DND-41 (cell line): ENCODE measurements at regions not wholly inside any gene's neighbourhood (a gene's known extent, or its start where the extent isn't known, plus 50 kb on each side); places are given as distances from the start of the nearest gene placed in this dataset.

ENCODE experiments used
- ATAC-seq: fragments of 200-7000 bp; cut with Tn5 transposase; 3 replicates; pipeline ENCODE4 v1.9.1; 2021; ENCODE audit warnings: low read depth; ENCODE audit not compliant: insufficient read depth
- DNase-seq: peaks from one replicate; pipeline ENCODE4 v3.0.0-alpha.2; 2020
- H2AFZ ChIP-seq: 2 replicates; pipeline ENCODE4 v1.6.0; 2012; ENCODE audit warnings: low read depth, low read length
- H3K27ac ChIP-seq: 2 replicates; pipeline ENCODE4 v1.5.1; 2012; ENCODE audit warnings: low read length, inconsistent platforms
- H3K27me3 ChIP-seq: fragments of 200-600 bp; sonication (generic); 2 replicates; pipeline ENCODE4 v1.6.0; 2012; ENCODE audit warnings: low read length, mild to moderate bottlenecking, inconsistent platforms; ENCODE audit not compliant: insufficient read depth, poor library complexity
- H3K36me3 ChIP-seq: 2 replicates; pipeline ENCODE4 v1.5.1; 2012; ENCODE audit warnings: low read length, inconsistent platforms; ENCODE audit not compliant: insufficient read depth
- H3K4me1 ChIP-seq: 2 replicates; pipeline ENCODE4 v1.5.1; 2012; ENCODE audit warnings: mild to moderate bottlenecking, low read length; ENCODE audit not compliant: insufficient read depth
- H3K4me2 ChIP-seq: 2 replicates; pipeline ENCODE4 v1.6.0; 2012; ENCODE audit warnings: mild to moderate bottlenecking, moderate library complexity, low read length, inconsistent platforms; ENCODE audit not compliant: insufficient read depth
- H3K4me3 ChIP-seq, 2 experiments: fragments of 200-600 bp in 1 of 2; shearing (Covaris generic) in 1 of 2; 2 replicates each; pipeline ENCODE4 v1.5.1; 2012 to 2016; ENCODE audit warnings: inconsistent platforms in 2 of 2, low read length in 2 of 2, mild to moderate bottlenecking in 2 of 2, low read depth in 1 of 2, moderate library complexity in 1 of 2
- H3K79me2 ChIP-seq: 2 replicates; pipeline ENCODE4 v1.6.0; 2012; ENCODE audit warnings: low read length, inconsistent platforms; ENCODE audit not compliant: insufficient read depth
- H3K9ac ChIP-seq: 2 replicates; pipeline ENCODE4 v1.6.0; 2012; ENCODE audit warnings: low read depth, mild to moderate bottlenecking, inconsistent platforms, low read length, moderate library complexity
- H3K9me3 ChIP-seq: 2 replicates; pipeline ENCODE4 v1.5.1; 2012; ENCODE audit warnings: low read length, moderate library complexity, mild to moderate bottlenecking, inconsistent platforms; ENCODE audit not compliant: insufficient read depth, severe bottlenecking
- H4K20me1 ChIP-seq: 2 replicates; pipeline ENCODE4 v1.6.0; 2012; ENCODE audit warnings: low read length; ENCODE audit not compliant: insufficient read depth
- CTCF ChIP-seq: IDR thresholded peaks from 2 replicates; pipeline ENCODE4 v1.5.1; 2012; ENCODE audit warnings: borderline replicate concordance, low read length, moderate library complexity, mild to moderate bottlenecking; ENCODE audit not compliant: poor library complexity, severe bottlenecking; ENCODE audit errors: extremely low read depth
- EZH2 ChIP-seq: IDR thresholded peaks from 3 replicates; pipeline ENCODE4 v1.6.1; 2012; ENCODE audit warnings: borderline replicate concordance, low read depth, mild to moderate bottlenecking, moderate library complexity, low read length, inconsistent platforms; ENCODE audit not compliant: severe bottlenecking

- Histone ChIP-seq H3K27ac (no peak overlapping the region), H3K9me3 (no peaks in the 10 kb centered on the region), H3K27me3 (no peaks in the 10 kb centered on the region), H4K20me1 (no peaks in the 10 kb centered on the region), H3K9ac (no peak overlapping the region), H3K4me1 (no peaks in the 10 kb centered on the region), H3K36me3 (no peaks in the 10 kb centered on the region), H3K4me2 (no peak overlapping the region), H3K4me3 (no peak overlapping the region), H3K79me2 (no peaks in the 10 kb centered on the region), H2AFZ (no peak overlapping the region)
- no peak for ATAC-seq
- TF ChIP-seq CTCF = no peak
- no peak for DNase-seq
Measured at GRCh38 chr9:120197605-120198004, 382.4 kb downstream of the CDK5RAP2 start.

GRCh38 chr9:120191141-120191540, 388.8 kb downstream of the CDK5RAP2 start:
- Histone ChIP-seq H2AFZ (no peak overlapping the region), H4K20me1 (no peaks in the 10 kb centered on the region), H3K79me2 (no peaks in the 10 kb centered on the region), H3K36me3 (no peaks in the 10 kb centered on the region), H3K27me3 (no peaks in the 10 kb centered on the region), H3K4me3 (no peak overlapping the region), H3K27ac (no peak overlapping the region), H3K9me3 (no peaks in the 10 kb centered on the region), H3K4me1 (no peaks in the 10 kb centered on the region), H3K9ac (no peak overlapping the region), H3K4me2 (no peak overlapping the region)
- DNase-seq = no peak
- TF ChIP-seq CTCF = no peak
- TF ChIP-seq EZH2 = no peak
- ATAC-seq = no peak

- no peaks in the 10 kb centered on the region for H3K36me3 ChIP-seq
- H3K4me1 ChIP-seq = no peaks in the 10 kb centered on the region
- H3K4me2 ChIP-seq = no peak overlapping the region
- H3K27me3 ChIP-seq = no peaks in the 10 kb centered on the region
- no peak overlapping the region for H2AFZ ChIP-seq
- H4K20me1 ChIP-seq = no peaks in the 10 kb centered on the region
- no peak overlapping the region for H3K27ac ChIP-seq
- no peak overlapping the region for H3K4me3 ChIP-seq
- no peak for ATAC-seq
- no peak for DNase-seq
- H3K9me3 ChIP-seq = no peaks in the 10 kb centered on the region
- TF ChIP-seq CTCF (no peak), EZH2 (no peak)
- H3K79me2 ChIP-seq = no peaks in the 10 kb centered on the region
- no peak overlapping the region for H3K9ac ChIP-seq
Measured at GRCh38 chr9:120187758-120188157, 392.2 kb downstream of the CDK5RAP2 start.

- no peaks in the 10 kb centered on the region for H3K4me1 ChIP-seq
- H3K4me2 ChIP-seq = no peak overlapping the region
- no peak overlapping the region for H2AFZ ChIP-seq
- H3K27ac ChIP-seq = no peak overlapping the region
- H3K36me3 ChIP-seq = no peaks in the 10 kb centered on the region
- H3K9me3 ChIP-seq = no peaks in the 10 kb centered on the region
- no peaks in the 10 kb centered on the region for H3K27me3 ChIP-seq
- ATAC-seq (no peak), DNase-seq (no peak)
- H3K9ac ChIP-seq = no peak overlapping the region
- no peaks in the 10 kb centered on the region for H3K79me2 ChIP-seq
- H4K20me1 ChIP-seq = no peaks in the 10 kb centered on the region
- no peak overlapping the region for H3K4me3 ChIP-seq
- TF ChIP-seq EZH2 (no peak), CTCF (no peak)
Measured at GRCh38 chr9:120186276-120186675, 393.7 kb downstream of the CDK5RAP2 start.
